OCI-LY7 (cell line): ENCODE measurements at regions not wholly inside any gene's neighbourhood (a gene's known extent, or its start where the extent isn't known, plus 50 kb on each side); places are given as distances from the start of the nearest gene placed in this dataset.

Experiments
- BruUV-seq: library from RNA; stranded (reverse); fragments of 400-500 nt; replicated peaks from 2 replicates; lab custom pipeline; 2021; lab: Mats Ljungman, UMichigan
- CTCF ChIA-PET: fragments of 300-600 bp; sonication (Branson Sonifier 250); formaldehyde crosslinking; loops from one replicate; lab custom pipeline; 2022; ENCODE audit warnings: antibody characterized with exemption; ENCODE audit not compliant: unreplicated experiment; lab: Charles Lee
- POLR2A ChIA-PET: fragments of 300-600 bp; sonication (Branson Sonifier 250); formaldehyde crosslinking; loops from one replicate; lab custom pipeline; 2022; ENCODE audit warnings: antibody characterized with exemption; lab: Charles Lee
- DNase-seq: peaks from one replicate; pipeline ENCODE4 v3.0.0-alpha.2; 2015; ENCODE audit warnings: low spot score
- H2AFZ ChIP-seq: fragments of 200-600 bp; sonication (generic), shearing (Covaris generic); 2 replicates; pipeline ENCODE4 v1.6.1; 2014; ENCODE audit warnings: mild to moderate bottlenecking, antibody characterized with exemption, low read length, moderate library complexity
- H3K27ac ChIP-seq: fragments of 200-600 bp; sonication (generic); 2 replicates; pipeline ENCODE4 v1.5.1; 2014; ENCODE audit warnings: mixed run types, low read depth, mild to moderate bottlenecking, moderate library complexity, low read length, inconsistent platforms; ENCODE audit not compliant: poor library complexity, severe bottlenecking
- H3K36me3 ChIP-seq: fragments of 200-600 bp; sonication (generic); 2 replicates; pipeline ENCODE4 v1.6.1; 2014; ENCODE audit warnings: mild to moderate bottlenecking, antibody characterized with exemption, low read length, moderate library complexity, mixed read lengths; ENCODE audit not compliant: insufficient read depth
- H3K4me1 ChIP-seq: fragments of 200-600 bp; sonication (generic); 2 replicates; pipeline ENCODE4 v1.5.1; 2014; ENCODE audit warnings: mild to moderate bottlenecking, low read length; ENCODE audit not compliant: insufficient read depth, poor library complexity, severe bottlenecking
- H3K4me2 ChIP-seq: fragments of 200-600 bp; sonication (generic); 2 replicates; pipeline ENCODE4 v1.6.1; 2014; ENCODE audit warnings: mild to moderate bottlenecking, low read length
- H3K4me3 ChIP-seq: fragments of 200-600 bp; sonication (generic); 2 replicates; pipeline ENCODE4 v1.5.1; 2014; ENCODE audit warnings: mild to moderate bottlenecking, low read depth, low read length; ENCODE audit not compliant: poor library complexity, severe bottlenecking
- H3K79me2 ChIP-seq: fragments of 200-600 bp; sonication (generic); 2 replicates; pipeline ENCODE4 v1.6.1; 2016; ENCODE audit warnings: low read depth, mild to moderate bottlenecking, low read length, moderate library complexity, mixed read lengths; ENCODE audit not compliant: insufficient read depth
- H3K9me2 ChIP-seq: fragments of 200-600 bp; sonication (generic); 2 replicates; pipeline ENCODE4 v1.6.1; 2016; ENCODE audit warnings: mild to moderate bottlenecking, low read length, mixed read lengths; ENCODE audit not compliant: insufficient read depth
- H3K9me3 ChIP-seq: fragments of 200-600 bp; sonication (generic); 2 replicates; pipeline ENCODE4 v1.6.1; 2014; ENCODE audit warnings: mild to moderate bottlenecking, mixed run types, low read length, mixed read lengths
- H4K20me1 ChIP-seq: fragments of 200-600 bp; sonication (generic); 2 replicates; pipeline ENCODE4 v1.6.1; 2014; ENCODE audit warnings: mild to moderate bottlenecking, antibody characterized with exemption, low read length, moderate library complexity, mixed read lengths; ENCODE audit not compliant: insufficient read depth
- CTCF ChIP-seq: fragments of 200-600 bp; sonication (generic); conservative IDR thresholded peaks from 2 replicates; pipeline ENCODE4 v1.5.1; 2014; ENCODE audit warnings: mild to moderate bottlenecking, antibody characterized with exemption, low read length, moderate library complexity, mixed read lengths
- EZH2phosphoT487 ChIP-seq: fragments of 200-600 bp; sonication (generic); IDR thresholded peaks from 2 replicates; pipeline ENCODE4 v1.6.1; 2018; ENCODE audit warnings: low read depth, borderline replicate concordance, mild to moderate bottlenecking, mixed run types, antibody characterized with exemption, low read length, moderate library complexity, mixed read lengths
- intact Hi-C: fragments of 100-400 bp; cut with micrococcal nuclease; formaldehyde crosslinking; loops from one replicate; pipeline ENCODE4 v1.10.0; 2022; ENCODE audit not compliant: unreplicated experiment

- no peak overlapping the region for H3K27ac ChIP-seq
- H3K4me1 ChIP-seq = peaks cover 6% of the 10 kb centered on the region
- H3K4me3 ChIP-seq = no peak overlapping the region
- no peak for DNase-seq
- H3K4me2 ChIP-seq = no peak overlapping the region
- intact Hi-C loops = no loop called here
- no peak for TF ChIP-seq EZH2phosphoT487
- TF ChIP-seq CTCF = no peak
- no TSS peak for BruUV-seq
- H3K79me2 ChIP-seq = no peaks in the 10 kb centered on the region
- no peaks in the 10 kb centered on the region for H3K9me3 ChIP-seq
- POLR2A ChIA-PET = interaction anchor here (1.0 kb wide), 1 partner anchor 9 kb away, joined by 3 read pairs; no protein-coding TSS in a partner anchor
- no peaks in the 10 kb centered on the region for H4K20me1 ChIP-seq
- no peaks in the 10 kb centered on the region for H3K9me2 ChIP-seq
- CTCF ChIA-PET = no interaction called here
- H2AFZ ChIP-seq = no peak overlapping the region
- H3K36me3 ChIP-seq = no peaks in the 10 kb centered on the region
Observed at GRCh38 chr6:41429506-41430504, 94.4 kb downstream of the NCR2 start.

- Histone ChIP-seq H4K20me1 (no peaks in the 10 kb centered on the region), H3K4me1 (peaks cover 6% of the 10 kb centered on the region), H2AFZ (no peak overlapping the region), H3K79me2 (no peaks in the 10 kb centered on the region), H3K4me3 (no peak overlapping the region), H3K9me2 (no peaks in the 10 kb centered on the region), H3K9me3 (no peaks in the 10 kb centered on the region), H3K4me2 (no peak overlapping the region), H3K36me3 (no peaks in the 10 kb centered on the region), H3K27ac (no peak overlapping the region)
- intact Hi-C loops = no loop called here
- DNase-seq = no peak
- CTCF ChIA-PET = no interaction called here
- POLR2A ChIA-PET = no interaction called here
- TF ChIP-seq CTCF (no peak), EZH2phosphoT487 (no peak)
- BruUV-seq = no TSS peak
Observed at GRCh38 chr6:41430875-41431274, 95.5 kb downstream of the NCR2 start.

- BruUV-seq = no TSS peak
Observed at GRCh38 chr6:41432280-41432679, 96.9 kb downstream of the NCR2 start.

More at GRCh38 chr6:41432280-41432679, 96.9 kb downstream of the NCR2 start:
- no peaks in the 10 kb centered on the region for H3K9me2 ChIP-seq
- no peaks in the 10 kb centered on the region for H3K79me2 ChIP-seq
- DNase-seq = no peak
- H3K9me3 ChIP-seq = no peaks in the 10 kb centered on the region
- H3K36me3 ChIP-seq = no peaks in the 10 kb centered on the region
- H4K20me1 ChIP-seq = no peaks in the 10 kb centered on the region
- no peak overlapping the region for H3K4me3 ChIP-seq
- intact Hi-C loops = no loop called here
- peaks cover 4% of the 10 kb centered on the region for H3K4me1 ChIP-seq
- H3K27ac ChIP-seq = no peak overlapping the region
- POLR2A ChIA-PET = no interaction called here
- CTCF ChIA-PET = no interaction called here
- no peak for TF ChIP-seq CTCF
- no peak for TF ChIP-seq EZH2phosphoT487
- no peak overlapping the region for H3K4me2 ChIP-seq
- no peak overlapping the region for H2AFZ ChIP-seq
